GM23338 (cell line): ENCODE measurements at regions not wholly inside any gene's neighbourhood (a gene's known extent, or its start where the extent isn't known, plus 50 kb on each side); places are given as distances from the start of the nearest gene placed in this dataset.

ENCODE experiments used
- ATAC-seq: fragments of 200-7000 bp; cut with Tn5 transposase; 3 replicates; pipeline ENCODE4 v1.9.1; 2020
- DNase-seq: peaks from one replicate; pipeline ENCODE4 v3.0.0-alpha.2; 2015; ENCODE audit warnings: low spot score
- H2AFZ ChIP-seq: fragments of 200-600 bp; sonication (generic); 2 replicates; pipeline ENCODE4 v1.8.0; 2016; ENCODE audit warnings: antibody characterized with exemption, mild to moderate bottlenecking, moderate library complexity
- H3F3A ChIP-seq: fragments of 200-600 bp; sonication (generic); replicated peaks from 2 replicates; pipeline ENCODE4 v1.8.0; 2017; ENCODE audit warnings: antibody characterized with exemption, mixed run types, low read depth
- H3K27ac ChIP-seq: fragments of 200-600 bp; sonication (generic); 2 replicates; pipeline ENCODE4 v1.6.1; 2016; ENCODE audit warnings: low read depth
- H3K27me3 ChIP-seq: fragments of 200-600 bp; sonication (generic); 2 replicates; pipeline ENCODE4 v1.8.0; 2016; ENCODE audit warnings: mild to moderate bottlenecking, mixed run types, moderate library complexity; ENCODE audit not compliant: insufficient read depth
- H3K36me3 ChIP-seq: fragments of 200-600 bp; sonication (generic); 2 replicates; pipeline ENCODE4 v1.8.0; 2016; ENCODE audit warnings: mild to moderate bottlenecking; ENCODE audit not compliant: insufficient read depth
- H3K4me1 ChIP-seq: fragments of 200-600 bp; sonication (generic); 2 replicates; pipeline ENCODE4 v1.8.0; 2016; ENCODE audit warnings: mild to moderate bottlenecking, moderate library complexity; ENCODE audit not compliant: insufficient read depth
- H3K4me2 ChIP-seq: fragments of 200-600 bp; sonication (generic); 2 replicates; pipeline ENCODE4 v1.7.1; 2017; ENCODE audit warnings: mixed run types
- H3K4me3 ChIP-seq: fragments of 200-600 bp; sonication (generic); 2 replicates; pipeline ENCODE4 v1.6.1; 2016; ENCODE audit warnings: mixed run types
- H3K79me2 ChIP-seq: fragments of 200-600 bp; sonication (generic); replicated peaks from 2 replicates; pipeline ENCODE4 v1.8.0; 2017; ENCODE audit warnings: mild to moderate bottlenecking; ENCODE audit not compliant: insufficient read depth
- H3K9me2 ChIP-seq: fragments of 200-600 bp; sonication (generic); 2 replicates; pipeline ENCODE4 v1.8.0; 2017; ENCODE audit not compliant: insufficient read depth
- H4K20me1 ChIP-seq: fragments of 200-600 bp; sonication (generic); replicated peaks from 2 replicates; pipeline ENCODE4 v1.8.0; 2017; ENCODE audit warnings: mild to moderate bottlenecking; ENCODE audit not compliant: insufficient read depth
- H3K27ac Mint-ChIP-seq: 2 replicates; pipeline ENCODE4 v1.8.0; 2020; ENCODE audit warnings: inconsistent platforms, mild to moderate bottlenecking, moderate library complexity, mixed read lengths
- H3K27me3 Mint-ChIP-seq: 3 replicates; pipeline ENCODE4 v1.8.0; 2022; ENCODE audit warnings: low read depth, mild to moderate bottlenecking, moderate library complexity, mixed read lengths, inconsistent platforms; ENCODE audit not compliant: insufficient read depth, poor library complexity
- H3K36me3 Mint-ChIP-seq: 3 replicates; pipeline ENCODE4 v1.8.0; 2021; ENCODE audit warnings: low read depth, mild to moderate bottlenecking, inconsistent platforms, moderate library complexity, mixed read lengths
- H3K4me1 Mint-ChIP-seq: 3 replicates; pipeline ENCODE4 v1.8.0; 2020; ENCODE audit warnings: mild to moderate bottlenecking, inconsistent platforms, mixed read lengths
- H3K4me3 Mint-ChIP-seq: 3 replicates; pipeline ENCODE4 v1.8.0; 2021; ENCODE audit warnings: moderate library complexity, mild to moderate bottlenecking, inconsistent platforms, mixed read lengths
- H3K9me3 Mint-ChIP-seq: 3 replicates; pipeline ENCODE4 v1.8.0; 2020; ENCODE audit warnings: moderate library complexity, mild to moderate bottlenecking, inconsistent platforms, mixed read lengths
- CTCF ChIP-seq, 2 experiments: fragments of 200-600 bp in 1 of 2; sonication (generic) in 1 of 2; conservative IDR thresholded peaks; 2 replicates each; pipeline versions ENCODE4 v1.5.1 to v1.6.1; 2016 to 2017; ENCODE audit warnings: antibody characterized with exemption in 2 of 2, low read depth in 2 of 2, mild to moderate bottlenecking in 2 of 2, moderate library complexity in 1 of 2
- ETS1 ChIP-seq: IDR thresholded peaks from 2 replicates; pipeline ENCODE4 v1.6.1; 2016; ENCODE audit warnings: antibody characterized with exemption
- EZH2 ChIP-seq: fragments of 200-600 bp; sonication (generic); IDR thresholded peaks from one replicate; pipeline ENCODE4 v1.8.0; 2017; ENCODE audit warnings: antibody characterized with exemption, mild to moderate bottlenecking, low read depth; ENCODE audit not compliant: unreplicated experiment
- EZH2phosphoT487 ChIP-seq: fragments of 200-600 bp; sonication (generic); IDR thresholded peaks from one replicate; pipeline ENCODE4 v1.8.1; 2018; ENCODE audit warnings: antibody characterized with exemption; ENCODE audit not compliant: unreplicated experiment
- JUNB ChIP-seq: IDR thresholded peaks from one replicate; pipeline ENCODE4 v1.6.1; 2016; ENCODE audit warnings: antibody characterized with exemption; ENCODE audit not compliant: unreplicated experiment
- POLR2AphosphoS5 ChIP-seq: IDR thresholded peaks from 2 replicates; pipeline ENCODE4 v1.6.1; 2016; ENCODE audit warnings: antibody characterized with exemption, low read depth
- REST ChIP-seq: IDR thresholded peaks from one replicate; pipeline ENCODE4 v1.6.1; 2018; ENCODE audit warnings: antibody characterized with exemption; ENCODE audit not compliant: unreplicated experiment
- STAT1 ChIP-seq: IDR thresholded peaks from one replicate; pipeline ENCODE4 v1.6.1; 2016; ENCODE audit warnings: antibody characterized with exemption; ENCODE audit not compliant: unreplicated experiment
- ZNF114 ChIP-seq: fragments of 250-450 bp; sonication (Bioruptor Pico); IDR thresholded peaks from 2 replicates; pipeline ENCODE4 v1.5.0; 2020; ENCODE audit warnings: mild to moderate bottlenecking, moderate library complexity

- no peak for TF ChIP-seq CTCF (conservative IDR thresholded peaks at IDR 0.05; ENCODE audit: low read depth in 2 of 2)
- no peak for TF ChIP-seq EZH2phosphoT487
- no peak for TF ChIP-seq JUNB
- TF ChIP-seq REST = no peak
- TF ChIP-seq STAT1 = no peak
Measured at GRCh38 chr4:160604541-160604940, 1501.7 kb downstream of the RAPGEF2 start (continued).

- Mint-ChIP-seq H3K36me3 (no peaks in the 10 kb centered on the region; the same call in 2 of the 3 replicates), H3K27me3 (no peaks in the 10 kb centered on the region), H3K4me3 (no peak overlapping the region), H3K4me1 (no peaks in the 10 kb centered on the region), H3K27ac (no peak overlapping the region), H3K9me3 (no peaks in the 10 kb centered on the region; the same call in 2 of the 3 replicates)
- Histone ChIP-seq H2AFZ (no peak overlapping the region), H4K20me1 (no peaks in the 10 kb centered on the region), H3K4me2 (no peak overlapping the region), H3K27ac (no peak overlapping the region), H3K9me2 (no peaks in the 10 kb centered on the region), H3F3A (no peaks in the 10 kb centered on the region), H3K4me3 (no peak overlapping the region), H3K36me3 (no peaks in the 10 kb centered on the region), H3K79me2 (no peaks in the 10 kb centered on the region), H3K27me3 (no peaks in the 10 kb centered on the region), H3K4me1 (no peaks in the 10 kb centered on the region)
- DNase-seq (no peak), ATAC-seq (no peak)
- no peak for TF ChIP-seq EZH2
- no peak for TF ChIP-seq ETS1
- TF ChIP-seq JUNB = no peak
- TF ChIP-seq ZNF114 (CRISPR knock-in tag) = no peak
- no peak for TF ChIP-seq STAT1
- no peak for TF ChIP-seq POLR2AphosphoS5
Measured at GRCh38 chr4:160611181-160611580, 1508.3 kb downstream of the RAPGEF2 start.
